NOMO-1 treated with DMSO at 0.1 percent for 48 hours (cell line): ENCODE measurements at regions not wholly inside any gene's neighbourhood (a gene's known extent, or its start where the extent isn't known, plus 50 kb on each side); places are given as distances from the start of the nearest gene placed in this dataset.

Experiments used
- DNase-seq: peaks from one replicate; lab custom pipeline; 2025; ENCODE audit not compliant: unreplicated experiment; lab: John Stamatoyannopoulos, UW

- DNase-seq: no peak
Observed at GRCh38 chr4:12595986-12596385, 888.2 kb downstream of the RAB28 start.

- no peak for DNase-seq
Observed at GRCh38 chr4:12595489-12595888, 888.7 kb downstream of the RAB28 start.

DNA sequence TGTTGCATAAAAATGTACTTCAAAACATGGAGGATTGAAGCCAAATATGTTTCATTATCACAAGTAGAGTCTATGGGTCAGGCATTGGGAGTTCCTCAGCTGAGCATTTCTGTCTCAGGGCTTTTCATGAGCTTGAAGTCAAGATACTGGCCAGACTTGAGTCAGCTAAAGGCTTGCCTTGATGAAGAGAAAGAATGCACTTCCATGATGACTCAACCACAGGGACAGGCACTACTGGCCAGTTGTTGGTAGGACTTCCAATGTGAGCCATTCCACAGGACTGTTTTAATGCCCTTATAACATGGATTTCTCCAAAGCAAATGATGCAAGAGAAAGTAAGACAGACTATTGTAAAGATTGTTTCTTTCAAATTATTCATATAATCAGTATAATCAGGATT, 895.6 kb downstream of the RAB28 start:
- DNase-seq: no peak

- no peak for DNase-seq
Observed at GRCh38 chr4:12586242-12587006, 897.7 kb downstream of the RAB28 start.

DNA sequence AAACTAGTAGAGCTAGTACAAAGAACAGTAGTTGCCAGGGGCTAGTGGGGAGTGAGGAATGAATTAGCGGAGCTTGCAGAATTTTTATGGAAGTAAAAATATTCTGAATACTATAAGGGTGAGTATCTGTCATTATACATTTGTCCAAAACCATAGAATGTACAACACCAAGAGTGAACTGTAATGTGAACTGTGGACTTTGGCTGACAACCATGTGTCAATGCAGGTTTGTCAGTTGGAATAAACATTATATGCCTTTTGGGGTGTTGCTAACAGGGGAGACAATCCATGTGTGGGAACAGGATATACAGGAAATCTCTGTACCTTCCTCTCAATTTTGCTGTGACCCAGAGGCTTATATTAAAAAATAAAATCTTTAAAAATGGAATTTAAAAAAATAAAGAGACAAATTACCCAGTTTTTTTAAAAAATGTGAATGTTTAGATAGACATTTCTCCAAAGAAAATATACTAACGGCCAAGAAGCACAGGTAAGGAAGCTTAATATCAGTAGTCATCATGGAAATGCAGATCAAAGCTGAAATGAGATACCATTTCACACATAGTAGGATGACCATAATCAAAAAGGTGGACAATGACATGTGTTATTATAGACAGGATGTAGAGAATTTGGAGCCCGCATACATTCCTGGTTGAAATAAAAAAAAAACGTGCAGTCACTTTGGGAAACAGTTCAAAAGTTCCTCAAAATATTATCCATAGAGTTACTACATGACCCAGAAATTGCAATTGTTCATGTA, 899.8 kb downstream of the RAB28 start:
- DNase-seq: no peak

DNA sequence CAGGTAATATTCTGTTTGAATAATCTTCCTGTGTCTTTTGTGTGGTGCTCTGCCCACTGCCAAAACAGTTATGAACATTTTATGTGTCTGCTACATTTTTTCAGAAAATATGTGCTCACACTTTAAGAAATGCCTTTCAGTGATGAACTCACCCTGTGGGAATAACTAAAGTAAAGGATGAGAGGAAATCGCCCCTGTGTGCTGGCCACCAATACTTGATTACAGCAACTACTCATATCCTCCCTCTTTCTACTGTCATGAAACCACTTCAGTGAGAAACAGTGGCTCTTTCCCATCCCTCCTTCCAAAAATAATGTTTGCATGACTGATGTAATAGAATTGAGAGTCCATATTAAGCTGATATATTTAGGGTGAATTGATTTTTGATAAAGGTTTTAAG, 900.9 kb downstream of the RAB28 start:
- DNase-seq: no peak

GRCh38 chr4:12580787-12581186, 903.4 kb downstream of the RAB28 start:
- no peak for DNase-seq

GRCh38 chr4:12579172-12579571, 905.0 kb downstream of the RAB28 start:
- DNase-seq: no peak

DNA sequence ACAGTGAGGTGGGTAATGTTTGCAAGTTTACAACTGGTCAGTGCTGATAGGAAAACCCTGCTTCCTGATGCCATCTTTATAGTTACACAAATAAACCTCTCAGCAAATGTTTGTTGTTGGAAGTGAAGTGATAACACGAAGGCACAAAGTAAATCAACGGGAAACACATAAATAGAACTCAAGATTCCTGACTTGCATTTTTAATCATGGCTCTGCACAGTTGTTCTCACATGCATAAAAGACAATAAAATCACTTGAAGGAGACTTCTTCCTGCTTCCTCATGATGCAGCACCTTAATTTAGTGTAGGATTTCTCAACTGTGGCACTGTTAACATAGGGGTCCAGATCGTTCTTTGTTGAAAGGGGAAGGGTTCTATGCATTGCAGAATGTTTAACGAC, 907.7 kb downstream of the RAB28 start:
- no peak for DNase-seq

DNA sequence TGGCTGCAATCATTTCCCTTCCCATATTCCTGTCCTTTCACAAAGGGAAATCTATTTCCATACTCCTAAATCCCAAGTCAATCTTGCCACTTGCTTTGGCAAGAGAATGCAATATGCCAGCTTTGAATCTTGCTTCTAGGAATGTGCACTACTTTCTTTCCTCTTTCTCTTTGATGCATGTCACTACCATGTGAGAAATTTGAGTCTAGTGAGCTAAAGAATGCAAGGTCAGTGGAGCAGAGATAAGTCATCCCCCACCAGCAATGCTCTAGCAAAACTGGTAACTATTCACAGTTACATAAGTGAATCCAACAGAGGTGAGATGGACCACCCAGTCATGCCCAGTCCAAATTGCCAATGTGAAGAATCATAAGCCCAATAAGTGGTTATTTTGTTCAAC, 910.4 kb downstream of the RAB28 start:
- DNase-seq: no peak

DNA sequence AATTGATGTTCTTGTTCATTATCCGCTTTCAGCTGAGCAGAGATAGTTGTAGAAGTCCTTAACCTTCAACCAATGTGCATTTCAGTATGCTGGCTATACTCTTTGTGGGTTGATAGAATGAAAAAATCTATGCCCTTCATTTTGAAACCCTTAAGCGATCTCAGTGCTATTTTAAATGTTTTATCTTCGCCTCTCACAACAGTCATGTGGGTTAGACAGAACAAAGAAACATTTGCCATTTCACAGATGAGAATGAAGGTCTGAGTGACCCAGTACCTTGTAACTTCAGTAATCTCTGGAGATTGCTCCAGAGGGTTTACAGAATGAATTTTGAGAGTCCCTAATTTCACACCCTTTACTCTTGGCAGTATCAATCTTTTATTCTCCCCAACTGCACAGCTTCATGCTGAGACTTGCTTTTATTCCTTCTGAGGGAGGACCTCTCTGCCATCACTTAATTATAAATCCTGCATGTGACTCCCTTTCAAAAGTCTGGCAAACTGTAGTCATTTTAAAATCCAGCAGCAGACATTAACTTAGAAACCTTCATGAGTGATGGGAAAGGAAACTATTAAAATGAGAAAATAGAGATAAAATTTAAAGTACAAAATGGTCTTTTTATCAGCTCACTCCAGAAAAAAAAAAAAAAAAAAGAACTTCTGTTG, 921.5 kb downstream of the RAB28 start:
- no peak for DNase-seq

DNA sequence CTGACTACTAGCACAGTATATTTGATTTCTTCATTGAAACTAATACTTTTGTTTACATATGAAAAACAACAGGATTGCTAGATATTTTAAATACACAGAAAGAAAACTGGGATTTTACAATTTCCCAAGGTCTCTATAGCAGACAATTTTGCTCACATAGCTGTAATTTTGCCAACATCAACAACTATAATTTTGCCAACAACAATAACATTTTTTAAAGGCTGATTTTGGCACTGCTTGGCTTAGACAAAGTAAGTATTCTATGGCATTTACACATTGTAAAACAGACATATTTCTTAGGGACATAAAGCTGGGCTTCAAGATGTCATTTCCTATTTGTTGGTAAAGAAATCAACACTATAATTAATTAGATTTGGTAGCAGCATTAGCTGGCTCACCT, 922.1 kb downstream of the RAB28 start:
- DNase-seq: no peak

DNA sequence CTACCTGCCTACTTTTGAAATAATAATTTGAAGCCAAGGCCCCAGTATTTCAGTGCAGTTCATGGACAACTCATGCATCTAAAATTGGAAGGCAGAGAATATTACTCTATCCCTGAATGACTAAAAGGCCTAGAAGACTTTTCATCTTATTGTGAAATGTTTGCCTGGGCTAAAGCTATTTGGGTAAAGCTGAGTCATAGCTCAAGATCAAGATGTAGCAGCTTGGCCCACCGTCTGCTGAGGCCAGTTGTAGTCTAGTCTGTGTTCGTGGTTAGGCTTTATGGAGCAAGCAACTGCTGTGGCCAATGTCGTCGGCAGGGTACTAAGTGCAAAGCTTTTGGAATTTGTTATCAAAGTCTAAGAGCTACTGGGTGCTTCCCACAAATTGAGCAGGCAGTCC, 929.1 kb downstream of the RAB28 start:
- DNase-seq: no peak

DNA sequence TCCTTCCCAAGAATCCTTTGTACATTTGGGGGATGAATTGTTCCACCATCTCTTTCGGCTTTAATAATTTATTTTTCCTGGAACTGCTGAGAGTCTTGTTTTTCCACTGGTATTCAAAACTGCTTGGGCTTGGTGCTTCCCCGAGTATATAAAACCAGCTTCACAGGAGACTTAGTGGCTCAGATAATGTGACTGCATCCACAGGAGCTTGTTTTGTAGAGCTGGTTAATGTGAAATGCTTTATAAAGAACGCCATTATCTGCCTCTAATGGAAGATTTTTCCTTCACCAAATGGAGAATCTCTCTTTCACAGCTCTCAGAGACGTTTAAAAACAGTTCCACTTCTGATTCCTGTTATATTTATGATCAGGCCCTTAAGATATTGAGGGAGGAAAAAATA, 935.5 kb downstream of the RAB28 start:
- no peak for DNase-seq

- DNase-seq: no peak
Observed at GRCh38 chr4:12545812-12546211, 938.3 kb downstream of the RAB28 start.

GRCh38 chr4:12538162-12538561, 946.0 kb downstream of the RAB28 start:
- no peak for DNase-seq

GRCh38 chr4:12534684-12535083, 949.5 kb downstream of the RAB28 start:
- no peak for DNase-seq

DNA sequence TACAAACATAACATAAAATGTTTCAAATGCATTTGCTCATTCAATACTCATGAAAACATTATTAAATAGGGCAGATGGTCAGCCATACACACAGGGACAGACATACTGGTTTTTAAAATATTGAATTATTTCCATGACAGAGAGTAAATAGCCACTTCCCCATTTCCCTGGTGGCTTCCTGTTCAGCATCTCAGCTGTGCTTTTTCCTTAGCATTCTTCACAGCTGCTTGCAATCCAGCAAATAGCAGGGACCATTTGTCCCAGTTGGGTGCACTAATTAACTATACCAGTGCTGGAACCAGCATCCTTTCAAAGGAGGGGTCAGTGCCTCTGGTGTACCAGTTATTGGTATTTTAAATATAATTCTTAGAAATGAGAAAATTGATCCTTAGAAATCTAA, 964.7 kb downstream of the RAB28 start:
- DNase-seq: no peak

DNA sequence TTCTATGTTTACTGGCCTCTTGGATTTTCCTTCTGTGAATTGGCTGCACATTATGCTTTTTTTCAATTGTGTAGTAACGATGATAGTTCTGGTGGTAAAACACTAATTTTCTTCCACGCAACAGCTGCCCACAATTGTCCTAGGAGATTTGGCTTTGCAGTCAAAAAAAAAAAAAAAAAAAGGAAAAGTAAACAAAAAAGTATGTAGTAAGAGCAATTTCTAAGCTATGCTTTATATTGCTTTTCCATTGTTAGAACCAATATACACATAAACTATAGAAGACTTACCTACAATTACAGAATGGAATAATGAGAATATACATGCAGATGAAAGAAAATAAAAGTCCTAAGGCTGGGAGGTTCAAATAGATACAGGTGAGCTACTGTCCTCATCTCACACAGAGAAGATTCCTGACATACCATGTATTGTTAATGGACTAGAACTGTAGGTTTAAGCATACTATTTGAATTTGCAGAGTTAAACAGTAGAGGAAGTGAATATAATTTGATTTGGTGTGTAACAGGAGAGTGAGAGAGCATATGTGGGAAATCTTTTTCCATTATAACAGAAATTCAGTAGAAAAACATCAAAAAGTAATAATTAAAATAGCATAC, 976.2 kb downstream of the RAB28 start:
- no peak for DNase-seq

DNA sequence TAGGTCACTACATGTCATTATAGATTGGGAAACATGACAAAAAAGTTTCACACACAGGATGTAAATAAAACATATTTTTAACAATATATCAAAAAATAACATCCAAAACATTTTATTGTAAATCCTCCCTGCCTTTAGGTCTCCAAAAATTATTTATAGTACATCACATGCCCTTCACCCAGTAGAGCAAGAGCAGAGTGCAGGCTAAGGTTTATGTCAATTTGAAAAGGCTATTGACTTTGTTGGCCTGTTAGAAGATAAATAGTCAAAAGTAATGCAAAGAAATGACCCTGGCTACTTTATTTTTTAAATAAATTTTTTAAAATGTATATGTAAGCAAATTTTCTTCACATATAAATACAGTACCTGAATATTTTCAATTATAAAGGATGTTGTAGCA, 983.7 kb downstream of the RAB28 start:
- DNase-seq: no peak

DNA sequence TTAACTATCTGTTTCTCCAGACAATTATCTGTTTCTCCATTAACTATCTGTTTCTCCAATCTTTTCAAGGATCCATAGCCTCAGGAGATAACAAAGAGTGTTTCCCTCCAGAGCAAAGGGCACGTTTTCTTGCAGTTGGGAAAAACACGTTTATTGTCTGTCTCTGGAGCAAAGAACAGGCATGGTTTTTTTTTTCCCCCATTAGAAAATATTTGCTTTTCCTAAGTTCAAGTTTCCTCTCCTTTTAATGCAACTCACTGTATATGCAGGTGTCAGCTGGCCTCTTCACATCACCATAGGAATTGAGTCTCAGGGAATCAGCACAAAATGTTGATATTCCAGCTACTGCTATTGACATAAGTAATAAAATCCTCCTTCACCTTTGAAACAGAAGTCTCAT, 984.4 kb downstream of the RAB28 start:
- no peak for DNase-seq

DNA sequence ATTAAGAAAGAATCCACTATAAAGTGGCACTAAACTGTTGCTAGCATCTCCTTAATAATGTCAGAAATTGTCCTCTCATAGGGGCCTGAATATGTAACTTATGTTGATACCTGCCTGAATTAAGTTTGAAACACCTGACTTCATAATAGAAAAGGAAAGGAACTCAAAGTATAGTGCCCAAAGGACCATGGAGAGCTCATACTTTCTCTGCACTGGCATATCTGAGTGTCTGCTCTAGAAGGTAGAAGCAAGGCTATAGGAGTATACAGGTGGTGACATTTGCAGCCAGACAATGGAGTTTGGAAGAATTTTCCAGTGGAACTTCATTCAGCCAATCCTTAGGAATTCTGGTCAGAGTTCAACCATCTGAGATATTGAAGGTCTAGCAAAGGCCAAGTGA, 988.9 kb downstream of the RAB28 start:
- no peak for DNase-seq
